KMS-11 (cell line): ENCODE measurements at regions not wholly inside any gene's neighbourhood (a gene's known extent, or its start where the extent isn't known, plus 50 kb on each side); places are given as distances from the start of the nearest gene placed in this dataset.

ENCODE experiments used
- H2AFZ ChIP-seq: fragments of 200-600 bp; sonication (generic); 2 replicates; pipeline ENCODE4 v1.6.1; 2016; ENCODE audit warnings: antibody characterized with exemption, mixed run types, low read depth
- H3K27ac ChIP-seq: fragments of 200-600 bp; sonication (generic); 2 replicates; pipeline ENCODE4 v1.6.1; 2016; ENCODE audit warnings: mild to moderate bottlenecking, mixed run types
- H3K27me3 ChIP-seq: fragments of 200-600 bp; sonication (generic); 2 replicates; pipeline ENCODE4 v1.6.1; 2017; ENCODE audit warnings: mild to moderate bottlenecking, low read depth, mixed run types, moderate library complexity; ENCODE audit not compliant: insufficient read depth
- H3K36me3 ChIP-seq: fragments of 200-600 bp; sonication (generic); 2 replicates; pipeline ENCODE4 v1.6.1; 2017; ENCODE audit warnings: mild to moderate bottlenecking, mixed run types; ENCODE audit not compliant: insufficient read depth
- H3K4me1 ChIP-seq: fragments of 200-600 bp; sonication (generic); 2 replicates; pipeline ENCODE4 v1.6.1; 2016; ENCODE audit warnings: mild to moderate bottlenecking, low read depth, mixed run types; ENCODE audit not compliant: poor library complexity, severe bottlenecking
- H3K4me2 ChIP-seq: fragments of 200-600 bp; sonication (generic); 2 replicates; pipeline ENCODE4 v1.7.0; 2016; ENCODE audit warnings: mild to moderate bottlenecking, mixed run types
- H3K4me3 ChIP-seq: fragments of 200-600 bp; sonication (generic); IDR thresholded peaks from 2 replicates; pipeline ENCODE4 v1.6.1; 2017; ENCODE audit warnings: low read depth, low read length, mixed read lengths; ENCODE audit not compliant: insufficient read depth
- H3K79me2 ChIP-seq: fragments of 200-600 bp; sonication (generic); 2 replicates; pipeline ENCODE4 v1.6.1; 2016; ENCODE audit warnings: low read depth, mixed run types; ENCODE audit not compliant: insufficient read depth
- H3K9ac ChIP-seq: fragments of 200-600 bp; sonication (generic); 2 replicates; pipeline ENCODE4 v1.6.1; 2016; ENCODE audit warnings: mild to moderate bottlenecking, mixed run types
- H4K20me1 ChIP-seq: fragments of 200-600 bp; sonication (generic); 2 replicates; pipeline ENCODE4 v1.6.1; 2016; ENCODE audit warnings: mild to moderate bottlenecking, mixed run types; ENCODE audit not compliant: insufficient read depth
- CTCF ChIP-seq: fragments of 200-600 bp; sonication (generic); conservative IDR thresholded peaks from 2 replicates; pipeline ENCODE4 v1.6.1; 2017; ENCODE audit warnings: low read depth, mild to moderate bottlenecking, antibody characterized with exemption, low read length, moderate library complexity, mixed read lengths

GRCh38 chr1:82578086-82578726 is 777.5 kb downstream of the ADGRL2 start:
- H3K9ac ChIP-seq, result no peak overlapping the region
- H3K4me2 ChIP-seq, result no peak overlapping the region
- H3K36me3 ChIP-seq, result no peaks in the 10 kb centered on the region
- H3K27me3 ChIP-seq, result no peaks in the 10 kb centered on the region
- no peaks in the 10 kb centered on the region for H3K4me1 ChIP-seq
- no peak overlapping the region for H3K27ac ChIP-seq
- no peaks in the 10 kb centered on the region for H3K79me2 ChIP-seq
- no peak for TF ChIP-seq CTCF
- H2AFZ ChIP-seq, result no peak overlapping the region
- no peak overlapping the region for H3K4me3 ChIP-seq
- H4K20me1 ChIP-seq, result no peaks in the 10 kb centered on the region

DNA sequence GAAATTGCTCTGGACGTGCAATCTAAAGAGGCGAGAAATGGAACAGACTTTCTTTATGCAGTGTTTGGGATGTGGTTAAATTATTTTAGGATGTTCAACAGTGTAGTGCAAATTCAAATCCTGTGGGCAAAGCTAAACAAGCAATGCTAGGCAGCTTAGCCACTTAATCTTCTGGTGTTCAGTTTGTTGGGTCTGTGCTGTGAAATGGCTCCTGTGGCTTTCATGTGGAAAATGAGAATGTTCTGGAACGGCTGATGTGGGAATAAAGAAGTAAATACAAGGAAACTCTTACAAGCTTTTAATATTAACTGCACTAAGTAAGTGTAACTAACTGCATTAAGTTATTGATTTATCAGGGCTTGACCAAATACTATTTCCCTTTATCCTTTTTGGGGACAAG is 766.6 kb downstream of the ADGRL2 start:
- no peak overlapping the region for H2AFZ ChIP-seq
- TF ChIP-seq CTCF, result no peak
- no peak overlapping the region for H3K4me2 ChIP-seq
- H3K27ac ChIP-seq, result no peak overlapping the region
- no peaks in the 10 kb centered on the region for H3K79me2 ChIP-seq
- H3K4me3 ChIP-seq, result no peak overlapping the region
- H3K27me3 ChIP-seq, result no peaks in the 10 kb centered on the region
- H3K4me1 ChIP-seq, result no peaks in the 10 kb centered on the region
- no peaks in the 10 kb centered on the region for H4K20me1 ChIP-seq
- H3K36me3 ChIP-seq, result no peaks in the 10 kb centered on the region
- no peak overlapping the region for H3K9ac ChIP-seq

DNA sequence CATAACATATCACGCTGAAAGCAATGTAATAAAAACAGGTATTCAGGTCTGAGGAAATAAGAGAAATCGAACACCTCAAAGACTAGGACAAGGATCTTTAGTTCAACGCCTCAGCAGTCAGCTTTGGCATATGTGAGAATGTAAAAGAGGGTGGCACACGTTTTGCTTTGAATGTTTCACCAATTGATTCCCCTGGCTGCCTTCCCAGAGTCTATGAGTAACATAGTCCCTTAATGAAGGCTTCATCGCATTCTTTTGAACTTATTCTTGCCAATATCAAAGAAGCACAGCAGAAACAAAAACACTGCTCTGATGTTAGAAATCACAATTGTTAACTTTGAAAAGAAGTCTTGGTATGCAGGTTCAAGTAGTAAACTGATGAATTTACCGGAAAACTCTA is 764.8 kb downstream of the ADGRL2 start:
- no peaks in the 10 kb centered on the region for H3K27me3 ChIP-seq
- H3K36me3 ChIP-seq, result no peaks in the 10 kb centered on the region
- no peak overlapping the region for H3K4me2 ChIP-seq
- no peak overlapping the region for H2AFZ ChIP-seq
- no peak for TF ChIP-seq CTCF
- no peaks in the 10 kb centered on the region for H4K20me1 ChIP-seq
- no peak overlapping the region for H3K27ac ChIP-seq
- no peaks in the 10 kb centered on the region for H3K4me1 ChIP-seq
- no peak overlapping the region for H3K9ac ChIP-seq
- no peaks in the 10 kb centered on the region for H3K79me2 ChIP-seq
- no peak overlapping the region for H3K4me3 ChIP-seq

DNA sequence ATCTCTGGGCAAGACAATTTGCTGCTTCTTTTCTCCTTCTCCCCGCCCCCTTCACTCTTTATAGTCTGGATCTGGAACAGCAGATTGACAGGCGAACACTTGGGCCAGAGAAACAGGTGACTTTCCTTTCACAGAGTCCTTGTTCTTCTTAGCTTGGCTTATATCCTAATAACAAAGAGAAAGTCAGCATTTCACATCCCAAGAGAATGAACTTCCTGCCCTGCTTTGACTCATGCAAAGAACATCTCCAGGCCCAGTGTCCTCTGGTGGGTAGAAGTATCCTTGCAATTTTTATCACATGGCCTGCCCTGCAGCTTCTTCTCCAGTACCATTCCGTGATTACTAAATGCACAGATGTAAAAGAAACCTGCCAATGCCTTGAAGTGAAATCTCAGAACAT is 764.4 kb downstream of the ADGRL2 start:
- no peaks in the 10 kb centered on the region for H3K79me2 ChIP-seq
- no peak overlapping the region for H3K27ac ChIP-seq
- no peak overlapping the region for H2AFZ ChIP-seq
- H4K20me1 ChIP-seq, result no peaks in the 10 kb centered on the region
- H3K4me3 ChIP-seq, result no peak overlapping the region
- H3K27me3 ChIP-seq, result no peaks in the 10 kb centered on the region
- no peak overlapping the region for H3K4me2 ChIP-seq
- no peak overlapping the region for H3K9ac ChIP-seq
- H3K4me1 ChIP-seq, result no peaks in the 10 kb centered on the region
- no peak for TF ChIP-seq CTCF
- no peaks in the 10 kb centered on the region for H3K36me3 ChIP-seq
